Astrocyte of the cerebellum (primary cell): ENCODE measurements at regions not wholly inside any gene's neighbourhood (a gene's known extent, or its start where the extent isn't known, plus 50 kb on each side); places are given as distances from the start of the nearest gene placed in this dataset.

Experiments
- DNase-seq: peaks from one replicate; pipeline ENCODE4 v3.0.0-alpha.2; 2011; ENCODE audit warnings: low read depth
- H3K4me3 ChIP-seq: 2 replicates; pipeline ENCODE4 v1.5.1; 2011; ENCODE audit warnings: mild to moderate bottlenecking, low read depth, low read length, moderate library complexity
- in situ Hi-C: cut with HindIII; loops from 2 replicates; pipeline ENCODE4 v1.10.0; 2017; ENCODE audit warnings: low sequenced_read_pairs
- TF ChIP-seq, protein P1 (sequence below): IDR thresholded peaks from 2 replicates; pipeline ENCODE4 v1.5.1; 2012; ENCODE audit warnings: low read length, low read depth, moderate library complexity, mild to moderate bottlenecking; ENCODE audit errors: missing control alignments

DNA sequence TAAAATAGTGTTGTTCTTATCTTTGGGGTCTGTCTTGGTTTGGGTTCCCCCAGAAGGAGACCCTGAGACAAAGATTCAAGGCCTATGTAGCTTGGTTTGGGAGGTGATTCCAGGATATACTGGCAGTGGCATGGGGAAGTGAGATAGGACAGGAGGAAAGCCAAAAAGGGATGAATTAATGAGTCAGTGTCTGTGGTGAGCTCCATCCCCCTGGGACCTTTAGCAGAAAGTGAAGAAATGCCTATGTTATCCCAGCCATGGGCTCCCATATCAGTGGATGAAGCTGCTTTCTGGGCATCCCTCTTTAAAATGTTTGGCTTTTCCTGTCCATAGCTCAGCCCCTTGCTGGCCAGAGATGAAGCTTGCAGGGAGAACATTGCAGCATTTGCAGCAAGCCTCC is 217.0 kb upstream of the CTBP2 start:
- in situ Hi-C loops: no loop called here
- no peak overlapping the region for H3K4me3 ChIP-seq
- DNase-seq: no peak
- TF ChIP-seq, protein P1, sequence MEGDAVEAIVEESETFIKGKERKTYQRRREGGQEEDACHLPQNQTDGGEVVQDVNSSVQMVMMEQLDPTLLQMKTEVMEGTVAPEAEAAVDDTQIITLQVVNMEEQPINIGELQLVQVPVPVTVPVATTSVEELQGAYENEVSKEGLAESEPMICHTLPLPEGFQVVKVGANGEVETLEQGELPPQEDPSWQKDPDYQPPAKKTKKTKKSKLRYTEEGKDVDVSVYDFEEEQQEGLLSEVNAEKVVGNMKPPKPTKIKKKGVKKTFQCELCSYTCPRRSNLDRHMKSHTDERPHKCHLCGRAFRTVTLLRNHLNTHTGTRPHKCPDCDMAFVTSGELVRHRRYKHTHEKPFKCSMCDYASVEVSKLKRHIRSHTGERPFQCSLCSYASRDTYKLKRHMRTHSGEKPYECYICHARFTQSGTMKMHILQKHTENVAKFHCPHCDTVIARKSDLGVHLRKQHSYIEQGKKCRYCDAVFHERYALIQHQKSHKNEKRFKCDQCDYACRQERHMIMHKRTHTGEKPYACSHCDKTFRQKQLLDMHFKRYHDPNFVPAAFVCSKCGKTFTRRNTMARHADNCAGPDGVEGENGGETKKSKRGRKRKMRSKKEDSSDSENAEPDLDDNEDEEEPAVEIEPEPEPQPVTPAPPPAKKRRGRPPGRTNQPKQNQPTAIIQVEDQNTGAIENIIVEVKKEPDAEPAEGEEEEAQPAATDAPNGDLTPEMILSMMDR: no peak

DNA sequence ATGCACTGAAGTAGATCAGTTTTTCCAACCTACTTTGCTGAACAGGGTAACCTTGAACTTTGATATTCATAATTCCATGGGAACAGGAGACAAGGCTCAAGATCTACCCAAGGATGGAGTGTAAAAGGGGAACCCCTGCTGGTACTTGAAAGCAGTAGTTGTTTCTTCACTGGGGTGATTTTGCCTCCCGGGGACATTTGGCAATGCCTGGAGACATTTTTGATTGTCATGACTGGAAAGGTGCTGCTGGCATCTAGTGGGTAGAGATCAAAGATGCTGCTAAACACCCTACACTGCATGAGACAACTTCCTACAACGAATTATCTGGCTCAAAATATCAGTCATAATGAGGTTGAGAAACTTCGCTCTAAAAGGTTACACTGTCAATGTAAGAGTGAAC is 214.8 kb upstream of the CTBP2 start:
- DNase-seq: no peak
- no peak overlapping the region for H3K4me3 ChIP-seq
- TF ChIP-seq, protein P1: no peak
- in situ Hi-C loops: no loop called here

DNA sequence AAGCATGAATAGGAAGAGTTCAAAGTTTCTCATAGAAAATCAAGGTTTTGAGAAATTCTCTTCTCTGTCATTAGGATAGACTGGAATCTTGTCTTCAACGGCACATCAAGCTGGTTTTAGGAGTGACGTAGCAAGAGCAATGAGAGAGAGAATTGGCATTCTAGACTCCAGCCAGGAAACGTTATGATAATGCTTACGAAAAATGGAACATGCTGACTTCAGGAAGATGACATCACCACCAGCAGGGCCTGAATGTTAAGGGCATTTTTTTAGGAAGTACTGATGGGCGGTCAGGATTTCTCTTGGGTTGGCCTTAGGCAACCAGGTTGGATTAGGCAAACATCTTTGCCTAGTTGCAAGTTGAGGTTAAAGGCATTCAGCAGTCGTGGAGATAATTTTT is 213.2 kb upstream of the CTBP2 start:
- no peak overlapping the region for H3K4me3 ChIP-seq
- in situ Hi-C loops: no loop called here
- TF ChIP-seq, protein P1: no peak
- DNase-seq: no peak

DNA sequence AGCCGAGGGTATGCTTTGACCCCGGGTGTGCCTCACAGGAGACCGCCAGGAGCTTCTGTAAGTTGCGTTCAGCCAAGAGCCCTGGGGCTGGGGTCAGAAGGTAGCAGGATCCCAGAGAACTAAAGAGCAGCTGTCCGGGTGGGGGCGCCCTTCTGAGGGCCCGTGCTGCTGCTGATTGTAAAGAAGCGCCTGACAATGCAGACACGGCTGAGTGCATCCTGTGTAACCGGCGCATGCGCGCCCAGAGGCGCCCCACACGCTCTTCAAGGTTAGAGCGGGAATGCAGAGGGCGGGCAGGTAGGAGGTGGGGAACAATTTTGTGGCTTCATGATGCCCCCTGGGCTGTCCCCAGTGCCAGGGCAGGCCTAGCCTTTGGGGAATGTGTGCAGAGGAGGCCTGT is 210.2 kb upstream of the CTBP2 start:
- no peak for DNase-seq
- in situ Hi-C loops: no loop called here
- H3K4me3 ChIP-seq: no peak overlapping the region
- TF ChIP-seq, protein P1: no peak

DNA sequence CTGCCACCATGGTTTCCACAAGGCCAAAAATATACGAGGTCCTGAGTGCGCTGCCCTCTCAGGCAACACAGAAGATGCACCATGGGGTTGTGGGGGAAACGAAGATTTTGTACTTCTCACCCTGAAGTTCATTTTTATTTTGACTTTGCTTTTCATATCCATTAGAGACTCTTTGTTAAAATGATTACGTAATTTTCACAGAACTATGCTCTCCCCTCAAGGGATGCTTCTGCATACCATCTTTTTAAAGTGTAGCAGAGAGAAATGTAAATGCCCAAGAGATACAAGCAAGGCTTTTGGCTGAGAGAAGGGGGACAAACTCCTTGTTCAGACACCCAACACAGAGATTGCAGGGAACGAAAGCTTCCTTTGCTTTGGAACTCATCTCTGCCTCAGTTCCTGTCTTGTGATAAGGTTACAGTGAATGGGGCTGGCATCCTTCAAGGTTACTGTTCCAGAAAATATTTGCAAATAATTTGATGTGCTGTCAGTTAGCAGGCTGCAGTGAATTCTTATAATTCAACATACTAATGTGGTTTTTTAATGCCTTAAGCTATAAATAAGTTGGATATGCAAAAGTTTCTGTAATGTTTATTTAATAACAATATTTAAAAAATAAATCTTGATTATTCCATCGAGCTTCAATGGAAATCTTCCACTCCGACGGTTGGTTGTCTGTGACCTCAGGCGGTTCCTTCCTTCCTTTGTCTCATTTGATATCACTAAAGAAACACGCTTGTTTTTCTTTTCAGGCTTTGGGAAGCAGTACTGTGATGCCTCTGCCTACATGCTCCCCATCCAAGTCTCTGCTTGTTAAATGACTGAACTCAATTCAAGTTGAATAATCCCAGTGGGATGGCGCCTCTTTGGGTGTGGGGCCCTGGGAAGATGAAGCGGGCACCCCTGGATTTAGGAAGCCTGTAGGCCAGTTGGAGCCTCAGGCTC is 209.3 kb upstream of the CTBP2 start:
- TF ChIP-seq, protein P1: no peak
- in situ Hi-C loops: no loop called here
- H3K4me3 ChIP-seq: no peak overlapping the region
- DNase-seq: no peak

DNA sequence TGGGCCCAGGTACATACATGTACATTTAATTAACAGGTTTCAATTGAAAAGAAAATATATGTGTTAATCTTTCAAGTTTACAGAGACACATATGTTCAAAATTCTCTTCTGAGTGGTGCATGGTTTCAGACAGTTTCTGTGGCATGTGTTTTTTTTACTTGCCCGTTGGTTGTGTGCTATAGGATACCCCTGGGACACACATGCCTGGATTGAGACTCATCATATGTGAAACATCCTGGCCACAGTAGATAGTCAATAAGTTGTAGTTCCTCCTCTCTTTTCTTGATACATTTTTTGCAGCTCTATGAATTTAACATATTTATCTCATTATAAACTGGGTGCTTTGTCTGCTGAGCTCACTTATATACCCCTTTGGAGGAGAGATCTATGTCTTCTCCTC is 207.8 kb upstream of the CTBP2 start:
- H3K4me3 ChIP-seq: no peak overlapping the region
- in situ Hi-C loops: no loop called here
- TF ChIP-seq, protein P1: no peak
- DNase-seq: no peak
